ENCODE measurements at regions not wholly inside any gene's neighbourhood (a gene's known extent, or its start where the extent isn't known, plus 50 kb on each side); places are given as distances from the start of the nearest gene placed in this dataset.

- TF ChIP-seq CTCF (IDR thresholded peaks at IDR 0.05), result no peak
- TF ChIP-seq EZH2phosphoT487 (IDR thresholded peaks at IDR 0.05), result no peak
These were observed 250.8 kb upstream of the CTAGE1 start for GRCh38 chr18:22668496-22668895.
